ENCODE measurements at regions not wholly inside any gene's neighbourhood (a gene's known extent, or its start where the extent isn't known, plus 50 kb on each side); places are given as distances from the start of the nearest gene placed in this dataset.

GRCh38 chr10:3935933-3936359 is 150.9 kb upstream of the KLF6 start:
- no peak for DNase-seq (ENCODE audit: low spot score)
- TF ChIP-seq ZNF232 (CRISPR knock-in tag; IDR thresholded peaks at IDR 0.05) (no peak), E2F4 (CRISPR knock-in tag; IDR thresholded peaks at IDR 0.05; ENCODE audit: borderline replicate concordance, low read depth) (no peak), HMGXB4 (CRISPR knock-in tag; IDR thresholded peaks at IDR 0.05) (no peak), OVOL2 (CRISPR knock-in tag; IDR thresholded peaks at IDR 0.05; ENCODE audit: borderline replicate concordance) (no peak), ZNF317 (CRISPR knock-in tag; IDR thresholded peaks at IDR 0.05; ENCODE audit: borderline replicate concordance, low read depth) (no peak), MXD4 (CRISPR knock-in tag; IDR thresholded peaks at IDR 0.05; ENCODE audit: borderline replicate concordance) (no peak), ZBTB43 (CRISPR knock-in tag; IDR thresholded peaks at IDR 0.05) (no peak), ZNF512 (CRISPR knock-in tag; IDR thresholded peaks at IDR 0.05; ENCODE audit: borderline replicate concordance) (no peak), E2F1 (CRISPR knock-in tag; IDR thresholded peaks at IDR 0.05) (no peak), NR1H2 (CRISPR knock-in tag; IDR thresholded peaks at IDR 0.05) (no peak), ZNF219 (CRISPR knock-in tag; IDR thresholded peaks at IDR 0.05; ENCODE audit: borderline replicate concordance) (no peak), CTCF (IDR thresholded peaks at IDR 0.05) (no peak), ZNF281 (CRISPR knock-in tag; IDR thresholded peaks at IDR 0.05) (no peak), TP53 (CRISPR knock-in tag; IDR thresholded peaks at IDR 0.05) (no peak), ATF3 (CRISPR knock-in tag; conservative IDR thresholded peaks at IDR 0.05) (no peak), CREB1 (CRISPR knock-in tag; IDR thresholded peaks at IDR 0.05) (no peak), KAT7 (CRISPR knock-in tag; IDR thresholded peaks at IDR 0.05; ENCODE audit: borderline replicate concordance) (no peak), PRDM15 (CRISPR knock-in tag; IDR thresholded peaks at IDR 0.05) (no peak), ERG (CRISPR knock-in tag; IDR thresholded peaks at IDR 0.05) (no peak)

More at GRCh38 chr10:3935933-3936359, 150.9 kb upstream of the KLF6 start:
- H3K9me3 Mint-ChIP-seq: no peaks in the 10 kb centered on the region; the same call in 1 of the 2 replicates
- no peak overlapping the region for H3K4me3 Mint-ChIP-seq
- ChIA-PET POLR2A (no interaction called here), CTCF (no interaction called here)
- H3K36me3 Mint-ChIP-seq: 0 out of 2 replicates have a peak, but pooled peaks cover 3% of the 10 kb centered on the region
- 0 out of 2 replicates have a peak, but pooled peaks cover 5% of the 10 kb centered on the region for H3K4me1 Mint-ChIP-seq
- no peak overlapping the region for H3K27ac Mint-ChIP-seq
- ATAC-seq: no peak
- no peaks in the 10 kb centered on the region for H3K27me3 Mint-ChIP-seq (ENCODE audit: low read depth)
